Activated naive CD4-positive, alpha-beta T cell treated with anti-CD3 and anti-CD28 coated beads, Interleukin-2, amount 10 ng/mL, durations not matched to agents 7 days and 5 days (primary cell): ENCODE measurements at regions not wholly inside any gene's neighbourhood (a gene's known extent, or its start where the extent isn't known, plus 50 kb on each side); places are given as distances from the start of the nearest gene placed in this dataset.
"Not testable (repeated sequence)": the region's sequence is repeated elsewhere in the genome, so short reads cannot be mapped to it uniquely, and the experiment has no call there.

Source experiments
- CTCF ChIA-PET: fragments of 350-600 bp; sonication (Branson Sonifier 250); formaldehyde crosslinking; loops from one replicate; lab custom pipeline; 2021; ENCODE audit warnings: antibody characterized with exemption; lab: Charles Lee
- DNase-seq: peaks from one replicate; pipeline ENCODE4 v3.0.0-alpha.2; 2020
- H3K27ac Mint-ChIP-seq: one replicate; pipeline ENCODE4 v1.8.0; 2021; ENCODE audit warnings: mild to moderate bottlenecking, moderate library complexity, mixed read lengths
- H3K27me3 Mint-ChIP-seq: one replicate; pipeline ENCODE4 v1.8.0; 2021; ENCODE audit warnings: mild to moderate bottlenecking, mixed read lengths
- H3K36me3 Mint-ChIP-seq: one replicate; pipeline ENCODE4 v1.8.0; 2021; ENCODE audit warnings: mixed read lengths
- H3K4me1 Mint-ChIP-seq: one replicate; pipeline ENCODE4 v1.8.0; 2021; ENCODE audit warnings: mixed read lengths
- H3K4me3 Mint-ChIP-seq: one replicate; pipeline ENCODE4 v1.8.0; 2021; ENCODE audit warnings: mild to moderate bottlenecking, moderate library complexity, mixed read lengths
- H3K9me3 Mint-ChIP-seq: one replicate; pipeline ENCODE4 v1.8.0; 2021; ENCODE audit warnings: mixed read lengths

GRCh38 chrX:65971151-65971550 is 68.7 kb downstream of the VSIG4 start:
- DNase-seq: no peak
- Mint-ChIP-seq H3K4me3 (no peak overlapping the region), H3K27ac (no peak overlapping the region), H3K9me3 (peaks cover 2% of the 10 kb centered on the region), H3K36me3 (no peaks in the 10 kb centered on the region), H3K4me1 (no peaks in the 10 kb centered on the region), H3K27me3 (no peaks in the 10 kb centered on the region)
- CTCF ChIA-PET: no interaction called here

- DNase-seq, CTCF ChIA-PET, H3K27me3 Mint-ChIP-seq, H3K27ac Mint-ChIP-seq, H3K36me3 Mint-ChIP-seq, H3K4me3 Mint-ChIP-seq, H3K4me1 Mint-ChIP-seq: not testable (repeated sequence)
- H3K9me3 Mint-ChIP-seq: peaks cover 12% of the 10 kb centered on the region
Observed at GRCh38 chrX:65967159-65967558, 72.7 kb downstream of the VSIG4 start.

- Mint-ChIP-seq H3K9me3 (peaks cover 14% of the 10 kb centered on the region), H3K4me3 (no peak overlapping the region), H3K27me3 (no peaks in the 10 kb centered on the region), H3K36me3 (peaks cover 5% of the 10 kb centered on the region), H3K27ac (no peak overlapping the region), H3K4me1 (no peaks in the 10 kb centered on the region)
- CTCF ChIA-PET: interaction anchor here (0.6 kb wide), 1 partner anchor 1281 kb away, joined by 3 read pairs; no protein-coding TSS in a partner anchor
- no peak for DNase-seq
Observed at GRCh38 chrX:65961714-65962113, 78.2 kb downstream of the VSIG4 start.

GRCh38 chrX:65948103-65948502 is 91.8 kb downstream of the VSIG4 start:
- Mint-ChIP-seq H3K36me3 (peaks cover 14% of the 10 kb centered on the region), H3K4me3 (no peak overlapping the region), H3K9me3 (peaks cover 29% of the 10 kb centered on the region), H3K27me3 (peaks cover 7% of the 10 kb centered on the region), H3K27ac (no peak overlapping the region), H3K4me1 (peaks cover 14% of the 10 kb centered on the region)
- CTCF ChIA-PET: no interaction called here
- DNase-seq: no peak

- Mint-ChIP-seq H3K4me1 (peaks cover 4% of the 10 kb centered on the region), H3K9me3 (peaks cover 29% of the 10 kb centered on the region), H3K36me3 (peaks cover 11% of the 10 kb centered on the region), H3K4me3 (no peak overlapping the region), H3K27me3 (peaks cover 4% of the 10 kb centered on the region), H3K27ac (no peak overlapping the region)
- no peak for DNase-seq
- CTCF ChIA-PET: no interaction called here
Observed at GRCh38 chrX:65941775-65942174, 98.1 kb downstream of the VSIG4 start.

- peaks cover 6% of the 10 kb centered on the region for H3K4me1 Mint-ChIP-seq
- CTCF ChIA-PET: interaction anchor here (0.6 kb wide), 1 partner anchor 83 kb away, joined by 3 read pairs; no protein-coding TSS in a partner anchor
- no peak overlapping the region for H3K27ac Mint-ChIP-seq
- no peaks in the 10 kb centered on the region for H3K27me3 Mint-ChIP-seq
- H3K9me3 Mint-ChIP-seq: peaks cover 19% of the 10 kb centered on the region
- H3K4me3 Mint-ChIP-seq: no peak overlapping the region
- no peak for DNase-seq
- peaks cover 14% of the 10 kb centered on the region for H3K36me3 Mint-ChIP-seq
Observed at GRCh38 chrX:65933085-65933589, 106.7 kb downstream of the VSIG4 start.

GRCh38 chrX:65932173-65933084 is 107.5 kb downstream of the VSIG4 start:
- DNase-seq: no peak
- Mint-ChIP-seq H3K36me3 (peaks cover 20% of the 10 kb centered on the region), H3K4me3 (no peak overlapping the region), H3K27ac (no peak overlapping the region), H3K27me3 (no peaks in the 10 kb centered on the region), H3K9me3 (peaks cover 25% of the 10 kb centered on the region), H3K4me1 (peaks cover 12% of the 10 kb centered on the region)
- CTCF ChIA-PET: no interaction called here

GRCh38 chrX:65928522-65928921 is 111.4 kb downstream of the VSIG4 start:
- Mint-ChIP-seq H3K36me3 (peaks cover 39% of the 10 kb centered on the region), H3K27me3 (no peaks in the 10 kb centered on the region), H3K9me3 (peaks cover 37% of the 10 kb centered on the region), H3K4me1 (peaks cover 48% of the 10 kb centered on the region), H3K4me3 (no peak overlapping the region), H3K27ac (no peak overlapping the region)
- no peak for DNase-seq
- CTCF ChIA-PET: no interaction called here

- H3K4me3 Mint-ChIP-seq, H3K27me3 Mint-ChIP-seq, DNase-seq, CTCF ChIA-PET: not testable (repeated sequence)
- H3K27ac Mint-ChIP-seq: peak overlapping the region; percentile 96
- H3K36me3 Mint-ChIP-seq: peaks cover 42% of the 10 kb centered on the region
- peaks cover 38% of the 10 kb centered on the region for H3K9me3 Mint-ChIP-seq
- peaks cover 55% of the 10 kb centered on the region for H3K4me1 Mint-ChIP-seq
Observed at GRCh38 chrX:65927386-65927785, 112.5 kb downstream of the VSIG4 start.

- Mint-ChIP-seq H3K36me3 (peaks cover 41% of the 10 kb centered on the region), H3K27ac (peak overlapping the region; percentile 96), H3K4me1 (peaks cover 61% of the 10 kb centered on the region), H3K27me3 (no peaks in the 10 kb centered on the region), H3K9me3 (peaks cover 36% of the 10 kb centered on the region), H3K4me3 (peak overlapping the region; percentile 54)
- peak; percentile 78 for DNase-seq
- CTCF ChIA-PET: interaction anchor here (0.9 kb wide), 1 partner anchor 79 kb away, joined by 3 read pairs; no protein-coding TSS in a partner anchor
Observed at GRCh38 chrX:65926095-65927019, 113.5 kb downstream of the VSIG4 start.

- H3K4me3 Mint-ChIP-seq: no peak overlapping the region
- no peaks in the 10 kb centered on the region for H3K27me3 Mint-ChIP-seq
- DNase-seq: no peak
- H3K9me3 Mint-ChIP-seq: peaks cover 34% of the 10 kb centered on the region
- peaks cover 40% of the 10 kb centered on the region for H3K36me3 Mint-ChIP-seq
- peak overlapping the region; percentile 96 for H3K27ac Mint-ChIP-seq
- peaks cover 68% of the 10 kb centered on the region for H3K4me1 Mint-ChIP-seq
- CTCF ChIA-PET: interaction anchor here (0.9 kb wide), 1 partner anchor 80 kb away, joined by 3 read pairs; no protein-coding TSS in a partner anchor
Observed at GRCh38 chrX:65925592-65925991, 114.3 kb downstream of the VSIG4 start.

- H3K9me3 Mint-ChIP-seq: peaks cover 33% of the 10 kb centered on the region
- CTCF ChIA-PET: no interaction called here
- H3K4me3 Mint-ChIP-seq: no peak overlapping the region
- H3K36me3 Mint-ChIP-seq: peaks cover 37% of the 10 kb centered on the region
- peak overlapping the region; percentile 19 for H3K27ac Mint-ChIP-seq
- peaks cover 74% of the 10 kb centered on the region for H3K4me1 Mint-ChIP-seq
- no peak for DNase-seq
- H3K27me3 Mint-ChIP-seq: no peaks in the 10 kb centered on the region
Observed at GRCh38 chrX:65925005-65925404, 114.9 kb downstream of the VSIG4 start.

- Mint-ChIP-seq H3K4me3 (no peak overlapping the region), H3K9me3 (peaks cover 33% of the 10 kb centered on the region), H3K4me1 (peaks cover 61% of the 10 kb centered on the region), H3K27me3 (peaks cover 3% of the 10 kb centered on the region), H3K36me3 (peaks cover 34% of the 10 kb centered on the region), H3K27ac (no peak overlapping the region)
- DNase-seq: no peak
- CTCF ChIA-PET: no interaction called here
Observed at GRCh38 chrX:65921363-65921762, 118.5 kb downstream of the VSIG4 start.

GRCh38 chrX:65920620-65921019 is 119.3 kb downstream of the VSIG4 start:
- CTCF ChIA-PET: interaction anchor here (1.2 kb wide), 1 partner anchor 102 kb away, joined by 3 read pairs; no protein-coding TSS in a partner anchor
- H3K4me1 Mint-ChIP-seq: peaks cover 54% of the 10 kb centered on the region
- DNase-seq: no peak
- H3K4me3 Mint-ChIP-seq: no peak overlapping the region
- H3K27me3 Mint-ChIP-seq: peaks cover 3% of the 10 kb centered on the region
- H3K36me3 Mint-ChIP-seq: peaks cover 27% of the 10 kb centered on the region
- no peak overlapping the region for H3K27ac Mint-ChIP-seq
- peaks cover 27% of the 10 kb centered on the region for H3K9me3 Mint-ChIP-seq
